Effector memory CD8-positive, alpha-beta T cell (primary cell): ENCODE measurements at regions not wholly inside any gene's neighbourhood (a gene's known extent, or its start where the extent isn't known, plus 50 kb on each side); places are given as distances from the start of the nearest gene placed in this dataset.

Experiments
- ATAC-seq: fragments of 150-1000 bp; cut with Tn5 transposase; replicated peaks from 2 replicates; pipeline ENCODE4 v1.10.0; 2021; ENCODE audit warnings: mild to moderate bottlenecking, moderate library complexity
- DNase-seq, 3 experiments: peaks; one replicate each; pipeline ENCODE4 v3.0.0; 2021
- H3K27ac Mint-ChIP-seq, 2 donors: one replicate each; pipeline ENCODE4 v1.8.0; 2022; ENCODE audit warnings: mild to moderate bottlenecking in 2 of 2, mixed read lengths in 2 of 2, moderate library complexity in 2 of 2
- H3K27me3 Mint-ChIP-seq, 2 donors: one replicate each; pipeline ENCODE4 v1.8.0; 2022; ENCODE audit warnings: mixed read lengths in 2 of 2
- H3K36me3 Mint-ChIP-seq: one replicate; pipeline ENCODE4 v1.8.0; 2022; ENCODE audit warnings: mild to moderate bottlenecking, moderate library complexity, mixed read lengths; ENCODE audit not compliant: insufficient read depth
- H3K4me1 Mint-ChIP-seq, 2 donors: one replicate each; pipeline ENCODE4 v1.8.0; 2022; ENCODE audit warnings: low read depth in 2 of 2, mixed read lengths in 2 of 2
- H3K4me3 Mint-ChIP-seq, 2 donors: one replicate each; pipeline ENCODE4 v1.8.0; 2022; ENCODE audit warnings: mild to moderate bottlenecking in 2 of 2, mixed read lengths in 2 of 2, moderate library complexity in 2 of 2
- H3K9me3 Mint-ChIP-seq, 2 donors: one replicate each; pipeline ENCODE4 v1.8.0; 2022; ENCODE audit warnings: mixed read lengths in 2 of 2

DNA sequence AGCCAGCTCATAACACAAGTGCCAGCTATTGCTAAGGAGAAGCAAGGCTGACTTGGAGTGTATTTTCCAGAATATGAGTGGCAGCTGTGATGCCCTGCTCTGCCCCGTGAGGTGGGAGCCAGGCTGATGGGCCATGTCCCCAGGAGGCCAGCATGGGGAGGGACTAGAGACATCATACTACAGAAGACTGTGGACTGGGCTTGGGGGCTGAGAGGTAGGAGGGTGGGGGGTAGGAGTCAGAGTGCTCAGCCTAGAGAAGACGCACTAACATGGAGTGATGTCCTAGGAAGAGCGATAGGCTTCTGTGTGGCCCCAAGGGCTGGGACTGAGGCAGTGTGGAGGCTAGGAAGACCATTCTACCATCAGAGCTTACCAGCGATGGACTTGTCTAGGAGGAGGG, 143.7 kb downstream of the WSCD1 start:
- Mint-ChIP-seq H3K9me3 (no peaks in the 10 kb centered on the region), H3K4me3 (no peak overlapping the region), H3K36me3 (no peaks in the 10 kb centered on the region), H3K27ac (no peak overlapping the region), H3K27me3 (peaks cover 33 to 55% of the 10 kb centered on the region in 2 donors), H3K4me1 (no peaks in the 10 kb centered on the region)
- ATAC-seq: no peak
- no peak for DNase-seq

GRCh38 chr17:6212766-6213165, 142.6 kb downstream of the WSCD1 start:
- Mint-ChIP-seq H3K27me3 (peaks cover 22 to 50% of the 10 kb centered on the region in 2 donors), H3K27ac (no peak overlapping the region)
- ATAC-seq: no peak

GRCh38 chr17:6209829-6210228, 139.7 kb downstream of the WSCD1 start:
- DNase-seq: no peak
- Mint-ChIP-seq H3K27ac (no peak overlapping the region), H3K9me3 (no peaks in the 10 kb centered on the region), H3K36me3 (no peaks in the 10 kb centered on the region), H3K4me1 (no peaks in the 10 kb centered on the region), H3K4me3 (no peak overlapping the region), H3K27me3 (peaks cover 33 to 61% of the 10 kb centered on the region in 2 donors)
- no peak for ATAC-seq

More at GRCh38 chr17:6212766-6213165, 142.6 kb downstream of the WSCD1 start:
- no peak overlapping the region for H3K4me3 Mint-ChIP-seq
- no peaks in the 10 kb centered on the region for H3K4me1 Mint-ChIP-seq
- H3K36me3 Mint-ChIP-seq: no peaks in the 10 kb centered on the region
- no peaks in the 10 kb centered on the region for H3K9me3 Mint-ChIP-seq
- no peak for DNase-seq

- no peaks in the 10 kb centered on the region for H3K9me3 Mint-ChIP-seq
- no peak overlapping the region for H3K4me3 Mint-ChIP-seq
- H3K27ac Mint-ChIP-seq: no peak overlapping the region
- ATAC-seq: no peak
- no peak for DNase-seq
- no peaks in the 10 kb centered on the region for H3K36me3 Mint-ChIP-seq
- no peaks in the 10 kb centered on the region for H3K4me1 Mint-ChIP-seq
- peaks cover 42 to 67% of the 10 kb centered on the region in 2 donors for H3K27me3 Mint-ChIP-seq
Observed at GRCh38 chr17:6208608-6209180, 138.5 kb downstream of the WSCD1 start.

GRCh38 chr17:6205525-6205924, 135.3 kb downstream of the WSCD1 start:
- H3K9me3 Mint-ChIP-seq: no peaks in the 10 kb centered on the region
- ATAC-seq: no peak
- H3K36me3 Mint-ChIP-seq: no peaks in the 10 kb centered on the region
- H3K27me3 Mint-ChIP-seq: peaks cover 54 to 90% of the 10 kb centered on the region in 2 donors
- DNase-seq: no peak
- H3K27ac Mint-ChIP-seq: no peak overlapping the region
- H3K4me1 Mint-ChIP-seq: no peaks in the 10 kb centered on the region
- no peak overlapping the region for H3K4me3 Mint-ChIP-seq

DNA sequence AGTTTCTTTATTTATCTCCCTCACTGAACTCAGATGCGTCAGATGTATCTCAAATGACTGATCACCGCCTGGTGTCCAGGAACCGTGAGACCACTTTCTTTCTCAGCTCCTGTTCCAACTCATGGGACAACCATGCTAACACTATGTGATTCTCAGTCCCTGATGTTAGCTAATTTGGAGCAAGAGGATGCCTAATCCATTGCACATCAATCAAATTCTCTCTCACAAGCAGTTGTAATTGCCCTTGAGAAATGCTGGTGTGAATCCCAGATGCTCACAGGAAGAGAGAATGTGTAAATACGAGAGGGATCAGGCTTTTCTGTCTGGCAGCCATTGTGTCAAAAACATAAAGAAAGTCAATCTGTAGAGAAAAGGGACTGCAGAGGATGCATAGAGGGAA, 134.9 kb downstream of the WSCD1 start:
- H3K9me3 Mint-ChIP-seq: no peaks in the 10 kb centered on the region
- no peak for DNase-seq
- H3K4me1 Mint-ChIP-seq: no peaks in the 10 kb centered on the region
- H3K27ac Mint-ChIP-seq: no peak overlapping the region
- no peak overlapping the region for H3K4me3 Mint-ChIP-seq
- no peaks in the 10 kb centered on the region for H3K36me3 Mint-ChIP-seq
- H3K27me3 Mint-ChIP-seq: peaks cover 52 to 88% of the 10 kb centered on the region in 2 donors
- no peak for ATAC-seq

GRCh38 chr17:6204203-6204722, 134.1 kb downstream of the WSCD1 start:
- no peaks in the 10 kb centered on the region for H3K9me3 Mint-ChIP-seq
- H3K27me3 Mint-ChIP-seq: peaks cover 48 to 80% of the 10 kb centered on the region in 2 donors
- DNase-seq (no peak), ATAC-seq (no peak)
- no peaks in the 10 kb centered on the region for H3K36me3 Mint-ChIP-seq
- H3K27ac Mint-ChIP-seq: no peak overlapping the region
- no peaks in the 10 kb centered on the region for H3K4me1 Mint-ChIP-seq
- H3K4me3 Mint-ChIP-seq: no peak overlapping the region

DNA sequence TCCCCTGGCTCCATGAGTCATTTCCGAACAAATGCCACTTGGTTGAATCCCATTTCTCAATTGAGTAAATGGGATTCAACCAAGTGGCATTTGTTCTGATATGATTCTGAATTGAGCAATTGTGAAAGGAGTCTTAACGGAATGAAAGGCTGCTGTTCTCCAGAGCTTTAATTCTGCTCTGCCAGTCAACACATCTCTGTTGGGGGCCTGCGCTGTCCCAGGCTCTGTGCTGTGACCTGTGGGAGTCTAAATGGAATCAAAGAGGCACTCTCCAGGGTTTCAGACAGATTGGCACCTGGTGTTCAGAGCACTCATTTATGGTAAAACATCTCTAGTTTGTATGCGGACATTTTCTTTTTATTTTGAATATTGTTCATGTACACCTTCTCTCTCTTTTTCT, 126.2 kb downstream of the WSCD1 start:
- Mint-ChIP-seq H3K4me3 (no peak overlapping the region), H3K9me3 (peaks cover 6 to 14% of the 10 kb centered on the region in 2 donors), H3K27me3 (peaks cover 6 to 11% of the 10 kb centered on the region in 2 donors), H3K4me1 (no peaks in the 10 kb centered on the region), H3K27ac (no peak overlapping the region), H3K36me3 (peaks cover 2% of the 10 kb centered on the region)
- ATAC-seq (no peak), DNase-seq (no peak)

DNA sequence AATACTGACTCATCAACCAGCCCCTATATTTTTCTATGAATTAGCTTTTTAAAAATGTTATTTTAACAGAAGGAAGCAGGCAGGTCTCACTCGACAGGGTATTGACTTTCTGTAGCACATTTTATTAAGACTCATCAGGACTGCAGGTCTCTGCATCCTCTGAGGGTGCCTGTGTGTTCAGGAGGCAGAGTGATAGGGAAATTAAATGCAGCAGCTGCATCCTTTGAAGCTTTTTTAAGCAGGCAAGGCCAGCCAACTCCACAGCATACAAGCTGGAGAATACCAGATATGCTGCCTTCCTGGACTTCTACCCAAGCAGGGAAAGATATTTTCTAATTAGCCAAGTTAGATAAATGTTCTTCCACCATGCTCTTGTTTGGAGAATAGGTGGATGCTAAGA, 124.9 kb downstream of the WSCD1 start:
- H3K9me3 Mint-ChIP-seq: peaks cover 6 to 14% of the 10 kb centered on the region in 2 donors
- DNase-seq (no peak), ATAC-seq (no peak)
- H3K27me3 Mint-ChIP-seq: peaks cover 4 to 9% of the 10 kb centered on the region in 2 donors
- no peaks in the 10 kb centered on the region for H3K4me1 Mint-ChIP-seq
- H3K4me3 Mint-ChIP-seq: no peak overlapping the region
- no peak overlapping the region for H3K27ac Mint-ChIP-seq
- H3K36me3 Mint-ChIP-seq: peaks cover 2% of the 10 kb centered on the region

GRCh38 chr17:6191405-6192324, 121.5 kb downstream of the WSCD1 start:
- Mint-ChIP-seq H3K4me1 (no peaks in the 10 kb centered on the region), H3K36me3 (peaks cover 2% of the 10 kb centered on the region), H3K27ac (no peak overlapping the region), H3K27me3 (peaks cover 15 to 38% of the 10 kb centered on the region in 2 donors), H3K4me3 (no peak overlapping the region), H3K9me3 (peaks cover 6 to 14% of the 10 kb centered on the region in 2 donors)
- ATAC-seq: no peak
- no peak for DNase-seq

DNA sequence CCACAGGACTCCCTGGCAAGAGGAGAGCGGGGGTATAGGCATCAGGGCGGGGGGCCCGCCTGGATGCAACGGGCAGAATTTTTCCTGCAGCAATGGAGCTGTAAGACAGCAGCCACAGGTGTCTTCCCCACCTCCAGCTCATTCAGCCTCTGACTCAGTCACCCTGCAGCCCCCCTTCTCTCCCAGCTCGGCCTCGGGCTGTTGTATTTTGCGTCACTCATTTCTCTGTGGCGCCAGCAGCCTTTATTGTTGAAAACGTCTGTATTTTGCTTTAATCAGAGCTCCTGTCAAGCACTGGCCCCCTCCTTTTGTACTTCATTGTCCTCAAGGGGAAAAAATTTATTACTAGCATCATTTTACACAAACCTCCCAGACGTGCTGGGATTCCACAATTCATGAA, 117.7 kb downstream of the WSCD1 start:
- no peak overlapping the region for H3K27ac Mint-ChIP-seq
- ATAC-seq (no peak), DNase-seq (no peak)
- peaks cover 15 to 61% of the 10 kb centered on the region in 2 donors for H3K27me3 Mint-ChIP-seq
- no peaks in the 10 kb centered on the region for H3K9me3 Mint-ChIP-seq
- H3K4me3 Mint-ChIP-seq: no peak overlapping the region
- H3K4me1 Mint-ChIP-seq: no peaks in the 10 kb centered on the region
- H3K36me3 Mint-ChIP-seq: no peaks in the 10 kb centered on the region

- ATAC-seq: no peak
- no peak for DNase-seq
- Mint-ChIP-seq H3K27me3 (peaks cover 18 to 68% of the 10 kb centered on the region in 2 donors), H3K9me3 (no peaks in the 10 kb centered on the region), H3K4me3 (no peak overlapping the region), H3K36me3 (no peaks in the 10 kb centered on the region), H3K27ac (no peak overlapping the region), H3K4me1 (no peaks in the 10 kb centered on the region)
Observed at GRCh38 chr17:6186998-6187397, 116.8 kb downstream of the WSCD1 start.

- Mint-ChIP-seq H3K9me3 (no peaks in the 10 kb centered on the region), H3K36me3 (no peaks in the 10 kb centered on the region), H3K4me3 (no peak overlapping the region), H3K27me3 (peaks cover 17 to 67% of the 10 kb centered on the region in 2 donors), H3K4me1 (no peaks in the 10 kb centered on the region), H3K27ac (no peak overlapping the region)
- no peak for ATAC-seq
- no peak for DNase-seq
Observed at GRCh38 chr17:6184508-6184907, 114.3 kb downstream of the WSCD1 start.

DNA sequence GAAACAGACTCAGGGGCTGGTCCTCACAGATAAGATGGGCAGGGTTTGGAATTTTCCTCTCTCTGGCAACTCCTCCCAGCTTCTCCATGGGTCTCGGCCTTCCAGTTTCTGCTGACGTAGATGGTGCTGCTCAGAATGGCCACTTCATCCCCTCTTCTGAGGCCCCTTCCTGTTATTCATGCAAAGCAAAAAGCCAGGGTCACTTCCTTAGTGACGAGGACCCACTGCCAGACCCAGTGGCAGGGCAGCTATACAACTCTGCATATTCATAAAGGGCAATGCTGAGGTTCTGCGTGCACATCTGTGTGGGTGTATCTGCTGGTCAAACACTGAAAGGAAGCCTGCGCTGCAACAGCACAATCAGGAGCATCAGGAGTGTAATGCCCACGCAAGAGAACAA, 108.8 kb downstream of the WSCD1 start:
- Mint-ChIP-seq H3K4me1 (no peaks in the 10 kb centered on the region), H3K36me3 (no peaks in the 10 kb centered on the region), H3K4me3 (no peak overlapping the region), H3K27me3 (peaks cover 34 to 82% of the 10 kb centered on the region in 2 donors), H3K9me3 (no peaks in the 10 kb centered on the region), H3K27ac (no peak overlapping the region)
- no peak for DNase-seq
- ATAC-seq: no peak
